DOHH2 (cell line): ENCODE measurements at regions not wholly inside any gene's neighbourhood (a gene's known extent, or its start where the extent isn't known, plus 50 kb on each side); places are given as distances from the start of the nearest gene placed in this dataset.
"Not testable (repeated sequence)": the region's sequence is repeated elsewhere in the genome, so short reads cannot be mapped to it uniquely, and the experiment has no call there.

Experiments
- H3F3A ChIP-seq: fragments of 200-600 bp; sonication (generic), shearing (Covaris generic); 2 replicates; pipeline ENCODE4 v1.6.0; 2016; ENCODE audit warnings: antibody characterized with exemption, mild to moderate bottlenecking; ENCODE audit not compliant: control insufficient read depth, insufficient read depth
- H3K27ac ChIP-seq: fragments of 200-600 bp; sonication (generic); 2 replicates; pipeline ENCODE4 v1.5.1; 2014; ENCODE audit warnings: low read depth, mild to moderate bottlenecking, low read length, moderate library complexity
- H3K27me3 ChIP-seq: fragments of 200-600 bp; sonication (generic); 2 replicates; pipeline ENCODE4 v1.6.1; 2014; ENCODE audit warnings: mild to moderate bottlenecking, low read length, mixed read lengths; ENCODE audit not compliant: control insufficient read depth
- H3K36me3 ChIP-seq: fragments of 200-600 bp; sonication (generic); 2 replicates; pipeline ENCODE4 v1.6.1; 2014; ENCODE audit warnings: mild to moderate bottlenecking, low read length, moderate library complexity, mixed read lengths; ENCODE audit not compliant: control insufficient read depth
- H3K4me1 ChIP-seq: fragments of 200-600 bp; sonication (generic); 2 replicates; pipeline ENCODE4 v1.6.1; 2014; ENCODE audit warnings: mild to moderate bottlenecking, low read length, mixed read lengths; ENCODE audit not compliant: control insufficient read depth
- H3K4me2 ChIP-seq: fragments of 200-600 bp; sonication (generic); 2 replicates; pipeline ENCODE4 v1.6.0; 2014; ENCODE audit warnings: mild to moderate bottlenecking, low read length, moderate library complexity
- H3K4me3 ChIP-seq: fragments of 200-600 bp; sonication (generic); 2 replicates; pipeline ENCODE4 v1.5.1; 2014; ENCODE audit warnings: mild to moderate bottlenecking, low read length, mixed read lengths
- H3K79me2 ChIP-seq: fragments of 200-600 bp; sonication (generic); 2 replicates; pipeline ENCODE4 v1.6.1; 2014; ENCODE audit warnings: mild to moderate bottlenecking, low read length, mixed read lengths; ENCODE audit not compliant: control insufficient read depth
- H3K9me2 ChIP-seq: fragments of 200-600 bp; sonication (generic); replicated peaks from 2 replicates; pipeline ENCODE4 v1.6.1; 2014; ENCODE audit warnings: mild to moderate bottlenecking, low read length, mixed read lengths; ENCODE audit not compliant: control insufficient read depth
- H3K9me3 ChIP-seq: fragments of 200-600 bp; sonication (generic); 2 replicates; pipeline ENCODE4 v1.6.1; 2014; ENCODE audit warnings: antibody characterized with exemption, low read length, mixed read lengths; ENCODE audit not compliant: control insufficient read depth, insufficient read depth
- H4K20me1 ChIP-seq: fragments of 200-600 bp; sonication (generic); 2 replicates; pipeline ENCODE4 v1.6.0; 2014; ENCODE audit warnings: low read depth, mild to moderate bottlenecking, antibody characterized with exemption, low read length, moderate library complexity; ENCODE audit not compliant: control insufficient read depth, insufficient read depth
- CTCF ChIP-seq: fragments of 200-600 bp; sonication (generic); IDR thresholded peaks from one replicate; pipeline ENCODE4 v1.5.1; 2014; ENCODE audit warnings: antibody characterized with exemption, mild to moderate bottlenecking, low read depth, low read length; ENCODE audit not compliant: poor library complexity, severe bottlenecking
- EZH2phosphoT487 ChIP-seq: fragments of 200-600 bp; sonication (generic); IDR thresholded peaks from 2 replicates; pipeline ENCODE4 v1.6.1; 2017; ENCODE audit warnings: borderline replicate concordance, mild to moderate bottlenecking, antibody characterized with exemption, low read length, moderate library complexity, mixed read lengths

- no peak overlapping the region for H3K4me2 ChIP-seq
- H3F3A ChIP-seq = no peaks in the 10 kb centered on the region
- H3K4me3 ChIP-seq = no peak overlapping the region
- H3K9me2 ChIP-seq = no peaks in the 10 kb centered on the region
- H3K4me1 ChIP-seq = no peaks in the 10 kb centered on the region
- no peaks in the 10 kb centered on the region for H3K27me3 ChIP-seq
- H3K9me3 ChIP-seq = no peaks in the 10 kb centered on the region
- TF ChIP-seq EZH2phosphoT487 (no peak), CTCF (no peak)
- H3K36me3 ChIP-seq = no peaks in the 10 kb centered on the region
- H4K20me1 ChIP-seq = no peaks in the 10 kb centered on the region
- no peaks in the 10 kb centered on the region for H3K79me2 ChIP-seq
- no peak overlapping the region for H3K27ac ChIP-seq
These were observed 912.3 kb upstream of the WWC1 start for GRCh38 chr5:167378894-167379723.

GRCh38 chr5:167381457-167381856 lies 910.0 kb upstream of the WWC1 start:
- no peak overlapping the region for H3K27ac ChIP-seq
- no peaks in the 10 kb centered on the region for H3F3A ChIP-seq
- TF ChIP-seq EZH2phosphoT487 (no peak), CTCF (no peak)
- no peaks in the 10 kb centered on the region for H3K9me3 ChIP-seq
- H3K9me2 ChIP-seq = no peaks in the 10 kb centered on the region
- no peaks in the 10 kb centered on the region for H3K36me3 ChIP-seq
- no peak overlapping the region for H3K4me3 ChIP-seq
- H3K4me2 ChIP-seq = no peak overlapping the region
- no peaks in the 10 kb centered on the region for H4K20me1 ChIP-seq
- H3K27me3 ChIP-seq = no peaks in the 10 kb centered on the region
- no peaks in the 10 kb centered on the region for H3K79me2 ChIP-seq
- no peaks in the 10 kb centered on the region for H3K4me1 ChIP-seq

DNA sequence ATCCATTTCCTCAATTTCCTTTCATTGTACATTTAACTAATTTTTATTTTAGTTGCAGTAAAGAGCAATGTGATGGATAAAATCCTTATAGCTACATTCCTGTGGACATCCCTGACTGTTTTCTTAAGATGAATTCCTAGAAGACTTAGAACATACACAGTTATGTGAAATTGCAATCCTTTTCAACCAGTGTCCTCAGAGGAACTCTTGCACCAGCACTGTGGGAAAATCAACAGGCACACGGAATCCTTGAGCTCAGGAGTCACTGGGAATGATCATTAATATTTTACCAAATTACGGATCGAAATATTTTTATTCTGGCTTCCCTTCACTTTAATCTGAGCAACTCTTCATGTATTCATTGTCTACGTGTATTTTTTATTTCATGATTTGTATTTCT lies 901.9 kb upstream of the WWC1 start:
- no peak for TF ChIP-seq CTCF
- no peak for TF ChIP-seq EZH2phosphoT487
- Histone ChIP-seq H3K27ac (no peak overlapping the region), H3K27me3 (no peaks in the 10 kb centered on the region), H3K9me2 (no peaks in the 10 kb centered on the region), H3K4me3 (no peak overlapping the region), H3F3A (no peaks in the 10 kb centered on the region), H3K9me3 (no peaks in the 10 kb centered on the region), H3K4me2 (no peak overlapping the region), H3K4me1 (no peaks in the 10 kb centered on the region), H3K36me3 (no peaks in the 10 kb centered on the region), H4K20me1 (no peaks in the 10 kb centered on the region), H3K79me2 (no peaks in the 10 kb centered on the region)

DNA sequence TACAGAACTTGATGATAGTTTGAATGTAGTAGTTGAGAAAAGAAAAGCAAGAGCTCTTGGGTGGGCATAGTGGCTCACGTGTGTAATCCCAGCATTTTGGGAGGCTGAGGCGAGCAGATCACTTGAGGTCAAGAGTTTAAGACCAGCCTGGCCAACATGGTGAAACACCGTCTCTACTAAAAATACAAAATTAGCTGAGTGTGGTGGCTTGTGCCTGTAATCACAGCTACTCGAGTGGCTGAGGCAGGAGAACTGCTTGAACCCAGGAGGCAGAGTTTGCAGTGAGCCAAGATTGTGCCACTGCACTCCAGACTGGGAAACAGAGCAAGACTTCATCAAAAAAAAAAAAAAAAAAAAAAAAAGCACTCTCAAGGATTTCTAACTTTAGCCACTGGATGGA lies 900.2 kb upstream of the WWC1 start:
- not testable (repeated sequence) for H3K9me2 ChIP-seq, H3K4me1 ChIP-seq, H3K4me2 ChIP-seq, H3K27me3 ChIP-seq, H3F3A ChIP-seq, H3K4me3 ChIP-seq, H3K27ac ChIP-seq, H3K36me3 ChIP-seq, H3K9me3 ChIP-seq, H3K79me2 ChIP-seq, H4K20me1 ChIP-seq
